ENCODE measurements at regions not wholly inside any gene's neighbourhood (a gene's known extent, or its start where the extent isn't known, plus 50 kb on each side); places are given as distances from the start of the nearest gene placed in this dataset.

DNA sequence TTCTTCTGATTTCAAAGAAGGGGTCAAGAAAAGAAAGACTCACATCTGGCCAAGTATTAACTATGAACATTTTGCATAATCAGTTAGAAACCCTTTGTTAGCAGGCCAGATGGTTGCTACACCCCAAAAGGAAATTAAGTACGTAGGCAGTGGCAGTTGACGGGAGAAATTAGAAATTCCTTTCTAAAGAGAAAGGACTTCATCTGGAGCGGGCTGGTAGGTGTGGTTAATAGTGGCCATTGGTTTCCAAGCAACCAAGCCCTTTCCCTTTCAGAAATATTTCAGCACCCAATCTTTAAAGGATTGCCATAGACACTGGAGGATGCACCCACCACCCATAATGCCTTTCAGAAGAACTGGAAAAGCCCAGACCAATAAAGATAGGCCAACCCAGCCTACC is 235.7 kb upstream of the LDB2 start:
- Histone ChIP-seq H3K27me3 (replicated peaks in 2 of 5; ENCODE audit: control insufficient read depth in 4 of 5, insufficient read depth in 5 of 5, low read length in 4 of 5) (no peaks in the 10 kb centered on the region), H3K4me1 (ENCODE audit: control extremely low read depth in 1 of 4, control insufficient read depth in 4 of 4, insufficient read depth in 4 of 4, low read length in 3 of 4) (no peaks in the 10 kb centered on the region), H3K36me3 (ENCODE audit: control insufficient read depth in 4 of 4, insufficient read depth in 4 of 4, low read length in 3 of 4) (no peaks in the 10 kb centered on the region), H3K9me3 (ENCODE audit: control extremely low read depth in 1 of 5, control insufficient read depth in 4 of 5, insufficient read depth in 2 of 5, low read depth in 1 of 5, low read length in 4 of 5) (no peaks in the 10 kb centered on the region), H3K27ac (ENCODE audit: insufficient read depth in 1 of 2, low read depth in 1 of 2, low read length in 2 of 2, poor library complexity in 1 of 2, severe bottlenecking in 2 of 2) (no peak overlapping the region), H3K4me3 (ENCODE audit: control insufficient read depth in 1 of 7, extremely low read depth in 1 of 7, insufficient read depth in 4 of 7, low read depth in 2 of 7, low read length in 6 of 7) (no peak overlapping the region)
- ChIA-PET CTCF (no interaction called here), POLR2A (no interaction called here)
- WGBS (ENCODE audit: insufficient coverage), result 90% methylated on average over 2 of the region's 3 CpGs
- no peak for DNase-seq

DNA sequence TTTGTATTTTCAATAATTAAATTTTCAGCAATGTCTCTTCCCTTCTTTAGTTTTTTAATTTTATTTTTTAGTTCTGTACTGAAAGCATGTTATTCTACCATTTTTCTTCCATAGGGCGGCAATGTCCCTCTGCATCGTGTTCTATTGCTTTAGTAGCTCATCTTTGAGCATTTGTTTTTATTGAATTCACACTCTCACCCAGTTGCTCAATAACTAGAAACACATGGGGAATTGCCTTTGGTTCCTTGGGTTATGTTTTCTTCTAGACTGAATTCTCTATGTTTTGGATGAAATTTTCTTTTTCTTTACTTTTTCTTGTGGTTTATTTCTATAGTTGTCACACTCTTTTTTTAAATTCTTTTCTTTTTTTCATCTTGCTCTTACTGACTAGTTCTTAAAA is 233.8 kb upstream of the LDB2 start:
- H3K9me3 ChIP-seq (ENCODE audit: control extremely low read depth in 1 of 5, control insufficient read depth in 4 of 5, insufficient read depth in 2 of 5, low read depth in 1 of 5, low read length in 4 of 5), result no peaks in the 10 kb centered on the region
- no peaks in the 10 kb centered on the region for H3K36me3 ChIP-seq (ENCODE audit: control insufficient read depth in 4 of 4, insufficient read depth in 4 of 4, low read length in 3 of 4)
- no peaks in the 10 kb centered on the region for H3K4me1 ChIP-seq (ENCODE audit: control extremely low read depth in 1 of 4, control insufficient read depth in 4 of 4, insufficient read depth in 4 of 4, low read length in 3 of 4)
- no peak for DNase-seq
- H3K27ac ChIP-seq (ENCODE audit: insufficient read depth in 1 of 2, low read depth in 1 of 2, low read length in 2 of 2, poor library complexity in 1 of 2, severe bottlenecking in 2 of 2), result no peak overlapping the region
- H3K4me3 ChIP-seq (ENCODE audit: control insufficient read depth in 1 of 7, extremely low read depth in 1 of 7, insufficient read depth in 4 of 7, low read depth in 2 of 7, low read length in 6 of 7), result no peak overlapping the region
- ChIA-PET CTCF (no interaction called here), POLR2A (no interaction called here)
- WGBS (ENCODE audit: insufficient coverage), result no CpG with 5 or more reads among the region's 2 CpGs
- H3K27me3 ChIP-seq (replicated peaks in 2 of 5; ENCODE audit: control insufficient read depth in 4 of 5, insufficient read depth in 5 of 5, low read length in 4 of 5), result peaks cover 0 to 1% (median 0%) of the 10 kb centered on the region in 5 experiments

DNA sequence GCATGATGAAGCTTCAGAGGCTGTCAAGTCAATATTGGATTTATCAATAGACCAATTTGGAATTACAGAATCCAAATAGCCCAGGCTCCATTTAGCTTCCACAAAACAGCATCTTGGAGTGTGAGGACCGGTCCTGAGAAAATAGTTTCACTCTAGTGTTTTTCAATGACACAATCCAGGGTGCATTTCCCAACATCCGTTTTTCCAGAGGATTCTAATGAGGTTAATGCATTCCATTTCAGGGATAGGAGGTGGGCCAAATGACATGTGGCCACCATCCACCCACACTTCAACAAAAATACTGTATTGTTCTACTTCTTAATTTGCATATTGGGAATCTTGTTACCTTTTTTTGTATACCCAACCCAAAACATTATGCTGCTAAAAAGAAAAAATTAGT is 229.8 kb upstream of the LDB2 start:
- ChIA-PET CTCF (no interaction called here), POLR2A (no interaction called here)
- Histone ChIP-seq H3K27ac (ENCODE audit: insufficient read depth in 1 of 2, low read depth in 1 of 2, low read length in 2 of 2, poor library complexity in 1 of 2, severe bottlenecking in 2 of 2) (no peak overlapping the region), H3K4me1 (ENCODE audit: control extremely low read depth in 1 of 4, control insufficient read depth in 4 of 4, insufficient read depth in 4 of 4, low read length in 3 of 4) (no peaks in the 10 kb centered on the region), H3K27me3 (replicated peaks in 2 of 5; ENCODE audit: control insufficient read depth in 4 of 5, insufficient read depth in 5 of 5, low read length in 4 of 5) (peaks cover 0 to 1% (median 0%) of the 10 kb centered on the region in 5 experiments), H3K9me3 (ENCODE audit: control extremely low read depth in 1 of 5, control insufficient read depth in 4 of 5, insufficient read depth in 2 of 5, low read depth in 1 of 5, low read length in 4 of 5) (no peaks in the 10 kb centered on the region), H3K4me3 (ENCODE audit: control insufficient read depth in 1 of 7, extremely low read depth in 1 of 7, insufficient read depth in 4 of 7, low read depth in 2 of 7, low read length in 6 of 7) (no peak overlapping the region), H3K36me3 (ENCODE audit: control insufficient read depth in 4 of 4, insufficient read depth in 4 of 4, low read length in 3 of 4) (no peaks in the 10 kb centered on the region)
- 60% methylated on average over 1 of the region's 2 CpGs for WGBS (ENCODE audit: insufficient coverage)
- no peak for DNase-seq

DNA sequence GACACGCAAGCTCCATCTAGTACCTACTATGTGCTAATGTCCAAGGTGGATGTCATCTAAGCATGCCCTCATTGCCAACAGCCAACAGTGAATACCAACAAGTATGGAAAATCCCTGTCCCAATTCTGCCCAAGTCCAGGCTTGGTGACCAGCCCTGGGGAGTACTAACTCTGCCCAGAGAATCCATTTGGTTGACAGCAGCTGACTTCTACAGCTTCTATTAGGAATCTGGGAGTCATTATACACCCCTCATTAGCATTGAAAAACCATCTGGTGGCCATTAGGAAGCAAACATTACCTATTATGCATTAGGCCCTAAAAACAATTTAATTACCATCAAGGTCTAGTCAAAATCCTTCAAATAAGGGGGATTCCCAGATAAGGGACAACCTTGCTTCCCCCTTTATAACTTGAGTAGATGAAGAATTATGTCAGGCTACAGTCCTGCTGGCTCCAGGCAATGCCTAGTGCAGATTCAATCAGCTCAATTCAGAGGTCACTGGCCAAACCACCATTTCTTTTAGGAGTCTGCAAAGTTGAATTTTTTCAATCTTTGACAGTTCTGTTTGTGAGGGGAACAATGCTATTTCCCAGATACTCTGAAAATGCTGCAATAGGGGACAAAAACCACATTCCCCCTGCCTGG is 228.0 kb upstream of the LDB2 start:
- no peaks in the 10 kb centered on the region for H3K9me3 ChIP-seq (ENCODE audit: control extremely low read depth in 1 of 5, control insufficient read depth in 4 of 5, insufficient read depth in 2 of 5, low read depth in 1 of 5, low read length in 4 of 5)
- no peaks in the 10 kb centered on the region for H3K4me1 ChIP-seq (ENCODE audit: control extremely low read depth in 1 of 4, control insufficient read depth in 4 of 4, insufficient read depth in 4 of 4, low read length in 3 of 4)
- ChIA-PET POLR2A (no interaction called here), CTCF (no interaction called here)
- no peak overlapping the region for H3K4me3 ChIP-seq (ENCODE audit: control insufficient read depth in 1 of 7, extremely low read depth in 1 of 7, insufficient read depth in 4 of 7, low read depth in 2 of 7, low read length in 6 of 7)
- 100% methylated on average over 1 of the region's 1 CpG for WGBS (ENCODE audit: insufficient coverage)
- H3K27me3 ChIP-seq (replicated peaks in 2 of 5; ENCODE audit: control insufficient read depth in 4 of 5, insufficient read depth in 5 of 5, low read length in 4 of 5), result peaks cover 0 to 1% (median 0%) of the 10 kb centered on the region in 5 experiments
- no peak for DNase-seq
- H3K36me3 ChIP-seq (ENCODE audit: control insufficient read depth in 4 of 4, insufficient read depth in 4 of 4, low read length in 3 of 4), result no peaks in the 10 kb centered on the region
- no peak overlapping the region for H3K27ac ChIP-seq (ENCODE audit: insufficient read depth in 1 of 2, low read depth in 1 of 2, low read length in 2 of 2, poor library complexity in 1 of 2, severe bottlenecking in 2 of 2)

DNA sequence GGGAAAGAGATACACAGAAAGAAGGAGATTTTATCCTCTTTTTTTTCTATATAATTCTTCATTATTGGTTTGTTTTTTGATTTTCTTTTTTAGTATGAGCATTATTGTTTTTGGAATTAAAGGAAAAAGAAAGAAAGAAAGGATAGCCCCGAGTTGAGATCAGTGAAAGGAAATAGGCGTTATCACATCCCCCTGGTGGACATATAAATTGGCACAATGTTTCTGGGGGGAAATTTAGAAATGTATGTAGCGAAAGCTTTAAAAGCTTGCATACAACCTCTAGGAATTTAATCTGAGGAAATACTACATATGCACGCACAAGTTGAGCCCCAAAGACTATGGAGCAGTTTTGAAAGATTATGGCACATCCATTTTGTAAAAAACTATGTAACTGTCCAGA is 226.3 kb upstream of the LDB2 start:
- no peaks in the 10 kb centered on the region for H3K4me1 ChIP-seq (ENCODE audit: control extremely low read depth in 1 of 4, control insufficient read depth in 4 of 4, insufficient read depth in 4 of 4, low read length in 3 of 4)
- no peaks in the 10 kb centered on the region for H3K36me3 ChIP-seq (ENCODE audit: control insufficient read depth in 4 of 4, insufficient read depth in 4 of 4, low read length in 3 of 4)
- DNase-seq, result no peak
- peaks cover 0 to 1% (median 0%) of the 10 kb centered on the region in 5 experiments for H3K27me3 ChIP-seq (replicated peaks in 2 of 5; ENCODE audit: control insufficient read depth in 4 of 5, insufficient read depth in 5 of 5, low read length in 4 of 5)
- no peak overlapping the region for H3K4me3 ChIP-seq (ENCODE audit: control insufficient read depth in 1 of 7, extremely low read depth in 1 of 7, insufficient read depth in 4 of 7, low read depth in 2 of 7, low read length in 6 of 7)
- ChIA-PET CTCF (no interaction called here), POLR2A (no interaction called here)
- H3K27ac ChIP-seq (ENCODE audit: insufficient read depth in 1 of 2, low read depth in 1 of 2, low read length in 2 of 2, poor library complexity in 1 of 2, severe bottlenecking in 2 of 2), result no peak overlapping the region
- no peaks in the 10 kb centered on the region for H3K9me3 ChIP-seq (ENCODE audit: control extremely low read depth in 1 of 5, control insufficient read depth in 4 of 5, insufficient read depth in 2 of 5, low read depth in 1 of 5, low read length in 4 of 5)
- WGBS (ENCODE audit: insufficient coverage), result 85% methylated on average over 2 of the region's 4 CpGs

DNA sequence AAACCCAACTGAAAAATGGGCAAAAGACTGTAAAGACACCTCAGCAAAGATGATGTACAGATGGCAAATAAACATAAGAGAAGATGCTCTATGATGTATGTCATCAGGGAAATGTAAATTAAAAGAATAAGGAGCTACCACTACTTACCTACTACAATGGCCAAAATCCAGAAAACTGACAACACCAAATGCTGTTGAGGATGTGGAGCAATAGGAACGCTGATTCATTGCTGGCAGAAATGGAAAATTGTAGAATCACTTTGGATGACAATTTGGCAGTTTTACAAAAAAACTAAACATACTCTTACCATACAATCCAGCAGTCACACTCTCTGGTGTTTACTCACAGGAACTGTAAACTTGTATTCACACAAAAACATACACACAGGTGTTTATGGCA is 222.3 kb upstream of the LDB2 start:
- Histone ChIP-seq H3K36me3 (ENCODE audit: control insufficient read depth in 4 of 4, insufficient read depth in 4 of 4, low read length in 3 of 4) (no peaks in the 10 kb centered on the region), H3K9me3 (ENCODE audit: control extremely low read depth in 1 of 5, control insufficient read depth in 4 of 5, insufficient read depth in 2 of 5, low read depth in 1 of 5, low read length in 4 of 5) (no peaks in the 10 kb centered on the region), H3K27ac (ENCODE audit: insufficient read depth in 1 of 2, low read depth in 1 of 2, low read length in 2 of 2, poor library complexity in 1 of 2, severe bottlenecking in 2 of 2) (no peak overlapping the region), H3K4me3 (ENCODE audit: control insufficient read depth in 1 of 7, extremely low read depth in 1 of 7, insufficient read depth in 4 of 7, low read depth in 2 of 7, low read length in 6 of 7) (no peak overlapping the region), H3K27me3 (replicated peaks in 2 of 5; ENCODE audit: control insufficient read depth in 4 of 5, insufficient read depth in 5 of 5, low read length in 4 of 5) (no peaks in the 10 kb centered on the region), H3K4me1 (ENCODE audit: control extremely low read depth in 1 of 4, control insufficient read depth in 4 of 4, insufficient read depth in 4 of 4, low read length in 3 of 4) (no peaks in the 10 kb centered on the region)
- DNase-seq, result no peak
- WGBS (ENCODE audit: insufficient coverage), result no CpG with 5 or more reads among the region's 1 CpG
- POLR2A ChIA-PET, result no interaction called here
- CTCF ChIA-PET, result no interaction called here

DNA sequence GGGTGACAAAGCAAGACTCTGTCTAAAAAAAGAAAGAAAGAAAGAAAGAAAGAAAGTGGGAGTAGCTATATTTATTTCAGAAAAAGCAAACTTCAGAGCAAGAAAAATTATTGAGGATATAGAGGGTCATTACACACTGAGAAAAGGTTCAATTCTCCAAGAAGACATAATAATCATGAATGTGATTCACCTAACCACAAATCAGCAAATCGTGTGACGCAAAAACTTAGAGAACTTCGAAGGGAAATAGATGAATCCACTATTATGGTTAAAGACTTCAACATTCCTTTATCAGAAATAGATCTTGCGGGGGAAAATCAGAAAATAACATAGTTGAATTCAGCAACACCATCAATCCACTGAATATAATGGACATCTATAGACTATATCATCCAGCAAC is 219.3 kb upstream of the LDB2 start:
- ChIA-PET POLR2A (no interaction called here), CTCF (no interaction called here)
- Histone ChIP-seq H3K27ac (ENCODE audit: insufficient read depth in 1 of 2, low read depth in 1 of 2, low read length in 2 of 2, poor library complexity in 1 of 2, severe bottlenecking in 2 of 2) (no peak overlapping the region), H3K4me3 (ENCODE audit: control insufficient read depth in 1 of 7, extremely low read depth in 1 of 7, insufficient read depth in 4 of 7, low read depth in 2 of 7, low read length in 6 of 7) (no peak overlapping the region), H3K27me3 (replicated peaks in 2 of 5; ENCODE audit: control insufficient read depth in 4 of 5, insufficient read depth in 5 of 5, low read length in 4 of 5) (no peaks in the 10 kb centered on the region), H3K9me3 (ENCODE audit: control extremely low read depth in 1 of 5, control insufficient read depth in 4 of 5, insufficient read depth in 2 of 5, low read depth in 1 of 5, low read length in 4 of 5) (no peaks in the 10 kb centered on the region), H3K4me1 (ENCODE audit: control extremely low read depth in 1 of 4, control insufficient read depth in 4 of 4, insufficient read depth in 4 of 4, low read length in 3 of 4) (no peaks in the 10 kb centered on the region), H3K36me3 (ENCODE audit: control insufficient read depth in 4 of 4, insufficient read depth in 4 of 4, low read length in 3 of 4) (no peaks in the 10 kb centered on the region)
- no peak for DNase-seq
- 94% methylated on average over 3 of the region's 4 CpGs for WGBS (ENCODE audit: insufficient coverage)
